ENCODE measurements at regions not wholly inside any gene's neighbourhood (a gene's known extent, or its start where the extent isn't known, plus 50 kb on each side); places are given as distances from the start of the nearest gene placed in this dataset.

DNA sequence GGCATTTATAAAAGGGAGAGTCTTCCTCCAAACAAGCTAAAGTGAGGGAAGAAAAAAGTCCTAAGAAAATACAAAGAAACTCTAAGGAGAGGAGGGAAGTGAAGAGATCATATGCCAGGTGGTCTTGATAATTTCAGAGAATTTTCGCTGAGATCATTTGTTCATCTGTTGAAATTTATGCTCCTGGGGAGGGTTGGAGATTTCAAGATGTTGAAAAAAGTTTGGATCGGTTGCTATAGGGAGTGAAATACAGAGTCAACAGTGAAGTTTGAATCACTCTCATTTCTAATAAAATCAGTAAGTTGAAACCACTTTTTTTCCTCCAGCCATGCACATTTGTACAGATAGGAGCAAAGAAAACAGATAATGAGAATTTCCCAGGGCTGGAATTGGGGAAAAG lies 299.1 kb upstream of the ADAMTS5 start:
- Mint-ChIP-seq H3K4me1 (ENCODE audit: low read depth) (no peaks in the 10 kb centered on the region), H3K36me3 (ENCODE audit: low read depth) (no peaks in the 10 kb centered on the region), H3K27me3 (ENCODE audit: low read depth) (no peaks in the 10 kb centered on the region), H3K4me3 (no peak overlapping the region), H3K9me3 (no peaks in the 10 kb centered on the region), H3K27ac (no peak overlapping the region)
- CTCF ChIA-PET: no interaction called here
- intact Hi-C loops (cut with micrococcal nuclease): no loop called here
- no peak for DNase-seq

DNA sequence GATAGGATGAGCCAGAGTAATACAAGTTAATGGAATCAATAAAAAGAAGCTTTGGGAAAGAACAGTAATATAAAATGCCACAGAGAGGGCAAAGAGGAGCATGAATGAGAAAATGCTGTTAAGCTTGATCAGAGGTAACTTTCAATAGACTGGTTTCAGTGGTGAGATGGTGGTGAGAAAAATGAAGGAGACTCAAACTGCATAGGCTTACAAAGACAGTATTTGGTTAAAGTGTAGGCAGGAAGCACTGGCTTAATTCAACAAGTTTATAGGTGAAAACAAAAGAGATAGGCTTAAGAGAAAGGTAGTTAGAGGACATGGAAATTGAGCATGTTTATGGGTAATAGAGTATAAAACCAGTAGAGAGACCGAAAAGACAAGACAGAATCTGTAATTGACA lies 298.6 kb upstream of the ADAMTS5 start:
- intact Hi-C loops (cut with micrococcal nuclease): no loop called here
- CTCF ChIA-PET: no interaction called here
- no peaks in the 10 kb centered on the region for H3K27me3 Mint-ChIP-seq (ENCODE audit: low read depth)
- H3K27ac Mint-ChIP-seq: no peak overlapping the region
- H3K4me1 Mint-ChIP-seq (ENCODE audit: low read depth): no peaks in the 10 kb centered on the region
- H3K36me3 Mint-ChIP-seq (ENCODE audit: low read depth): no peaks in the 10 kb centered on the region
- H3K9me3 Mint-ChIP-seq: no peaks in the 10 kb centered on the region
- no peak for DNase-seq
- no peak overlapping the region for H3K4me3 Mint-ChIP-seq

DNA sequence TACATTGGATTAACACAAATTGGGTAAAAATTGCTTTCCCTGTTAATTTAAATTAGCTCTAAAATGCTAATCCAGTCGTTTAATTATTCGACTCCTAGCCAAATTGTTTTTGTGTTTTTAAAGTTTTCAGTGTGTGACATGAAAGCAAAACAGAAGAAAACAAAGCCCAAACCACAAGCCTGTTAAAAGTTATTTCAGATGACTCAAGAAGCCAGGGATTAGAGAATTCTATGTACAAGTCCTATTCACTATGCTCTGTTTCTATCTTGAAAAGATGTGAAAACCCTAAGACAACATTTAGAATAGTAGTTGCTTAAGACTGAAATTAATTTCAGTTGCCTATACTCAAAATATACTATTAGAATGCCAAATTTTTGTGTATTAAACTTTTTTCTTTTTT lies 294.8 kb upstream of the ADAMTS5 start:
- intact Hi-C loops (cut with micrococcal nuclease): no loop called here
- H3K36me3 Mint-ChIP-seq (ENCODE audit: low read depth): no peaks in the 10 kb centered on the region
- no peaks in the 10 kb centered on the region for H3K27me3 Mint-ChIP-seq (ENCODE audit: low read depth)

DNA sequence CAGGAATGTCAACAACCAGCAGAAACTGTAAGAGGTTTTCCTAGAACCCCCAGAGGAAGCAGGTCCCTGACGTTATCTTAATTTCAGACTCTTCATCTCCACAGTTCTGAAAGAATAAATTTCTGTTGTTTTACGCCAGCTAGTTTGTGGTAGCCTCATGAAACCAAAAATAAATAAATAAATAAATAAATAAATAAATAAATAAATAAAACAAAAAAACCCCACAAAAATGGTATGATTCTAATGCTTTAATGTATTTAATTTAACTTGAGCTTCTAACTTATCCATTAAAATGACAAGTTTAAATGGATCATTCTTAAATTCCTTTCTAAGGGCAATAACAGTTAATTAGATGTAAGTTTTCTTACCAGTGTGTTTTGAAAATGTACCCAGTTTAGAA lies 293.8 kb upstream of the ADAMTS5 start:
- CTCF ChIA-PET: no interaction called here
- Mint-ChIP-seq H3K4me1 (ENCODE audit: low read depth) (no peaks in the 10 kb centered on the region), H3K27ac (no peak overlapping the region), H3K27me3 (ENCODE audit: low read depth) (no peaks in the 10 kb centered on the region), H3K4me3 (no peak overlapping the region), H3K9me3 (no peaks in the 10 kb centered on the region), H3K36me3 (ENCODE audit: low read depth) (no peaks in the 10 kb centered on the region)
- no peak for DNase-seq
- intact Hi-C loops (cut with micrococcal nuclease): no loop called here

More for the DNA sequence above, 294.8 kb upstream of the ADAMTS5 start:
- Mint-ChIP-seq H3K4me1 (ENCODE audit: low read depth) (no peaks in the 10 kb centered on the region), H3K4me3 (no peak overlapping the region), H3K27ac (no peak overlapping the region), H3K9me3 (no peaks in the 10 kb centered on the region)
- CTCF ChIA-PET: no interaction called here
- DNase-seq: no peak

DNA sequence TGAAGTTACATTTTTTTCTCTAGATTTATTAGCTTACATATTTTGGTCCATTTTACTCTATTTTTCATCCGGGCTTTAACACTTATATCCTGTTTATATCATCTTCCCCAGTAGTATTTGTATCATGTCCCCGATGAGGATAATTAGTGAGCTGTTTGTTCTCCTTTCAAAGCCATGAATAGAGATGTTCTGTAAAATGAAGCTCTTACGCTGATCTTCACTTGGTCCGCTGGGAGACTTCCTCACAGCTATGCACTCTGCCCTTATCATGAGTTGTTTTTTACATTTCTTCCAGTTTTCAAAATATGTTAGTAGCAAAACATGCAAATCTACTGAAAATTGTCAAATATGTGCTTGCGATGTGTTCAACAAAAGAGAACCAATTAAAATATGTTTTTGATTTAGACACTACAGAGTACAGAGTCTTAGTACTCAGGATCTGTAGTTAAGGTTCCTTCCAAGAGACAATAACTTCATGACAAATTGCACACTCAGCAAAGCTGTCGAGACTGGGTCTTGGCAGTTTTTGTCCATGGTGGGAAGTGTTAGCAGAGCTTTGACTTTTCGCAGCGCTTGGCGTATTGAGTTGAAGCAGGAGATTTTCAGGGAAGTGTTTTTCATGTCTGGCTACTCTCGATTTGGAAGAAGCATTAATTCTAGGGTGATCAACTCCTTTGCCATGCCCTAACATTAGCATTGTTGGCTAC lies 292.0 kb upstream of the ADAMTS5 start:
- intact Hi-C loops (cut with micrococcal nuclease): no loop called here
- no peak for DNase-seq
- Mint-ChIP-seq H3K9me3 (no peaks in the 10 kb centered on the region), H3K36me3 (ENCODE audit: low read depth) (no peaks in the 10 kb centered on the region), H3K4me1 (ENCODE audit: low read depth) (no peaks in the 10 kb centered on the region), H3K27me3 (ENCODE audit: low read depth) (no peaks in the 10 kb centered on the region), H3K27ac (no peak overlapping the region), H3K4me3 (no peak overlapping the region)
- CTCF ChIA-PET: no interaction called here

DNA sequence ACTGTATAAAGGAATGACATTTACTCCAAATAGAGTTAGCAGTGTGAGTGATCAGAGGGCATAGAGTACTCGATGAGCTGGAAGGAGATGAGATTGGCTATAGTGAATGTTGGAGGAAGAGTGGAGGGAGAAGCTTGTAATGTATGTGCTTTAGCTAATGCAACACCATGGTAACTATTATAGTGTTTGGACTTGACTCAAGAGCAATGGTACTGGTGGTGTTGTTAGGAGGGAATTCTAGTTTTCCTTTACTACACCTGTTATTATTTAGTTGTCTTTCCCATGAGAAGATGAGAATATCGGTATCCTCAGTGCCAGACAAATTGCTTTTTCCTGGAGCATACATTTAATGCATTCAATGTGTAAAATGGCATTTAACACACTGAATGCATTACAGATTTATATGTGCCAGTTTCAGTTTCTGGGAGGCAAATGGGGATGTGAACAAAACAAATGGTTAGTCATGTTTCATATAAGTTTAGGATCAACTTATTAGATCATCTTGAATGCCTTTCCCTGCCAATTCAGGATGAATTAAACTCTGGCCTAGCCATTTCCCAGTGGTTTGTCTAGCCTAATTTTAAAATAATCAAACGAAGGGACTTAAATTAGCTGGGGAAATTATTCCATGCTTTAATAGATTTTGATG lies 291.1 kb upstream of the ADAMTS5 start:
- H3K9me3 Mint-ChIP-seq: no peaks in the 10 kb centered on the region
- no peaks in the 10 kb centered on the region for H3K36me3 Mint-ChIP-seq (ENCODE audit: low read depth)
- CTCF ChIA-PET: no interaction called here
- no peaks in the 10 kb centered on the region for H3K27me3 Mint-ChIP-seq (ENCODE audit: low read depth)
- no peaks in the 10 kb centered on the region for H3K4me1 Mint-ChIP-seq (ENCODE audit: low read depth)
- no peak overlapping the region for H3K27ac Mint-ChIP-seq
- DNase-seq: no peak
- intact Hi-C loops (cut with micrococcal nuclease): no loop called here
- no peak overlapping the region for H3K4me3 Mint-ChIP-seq

DNA sequence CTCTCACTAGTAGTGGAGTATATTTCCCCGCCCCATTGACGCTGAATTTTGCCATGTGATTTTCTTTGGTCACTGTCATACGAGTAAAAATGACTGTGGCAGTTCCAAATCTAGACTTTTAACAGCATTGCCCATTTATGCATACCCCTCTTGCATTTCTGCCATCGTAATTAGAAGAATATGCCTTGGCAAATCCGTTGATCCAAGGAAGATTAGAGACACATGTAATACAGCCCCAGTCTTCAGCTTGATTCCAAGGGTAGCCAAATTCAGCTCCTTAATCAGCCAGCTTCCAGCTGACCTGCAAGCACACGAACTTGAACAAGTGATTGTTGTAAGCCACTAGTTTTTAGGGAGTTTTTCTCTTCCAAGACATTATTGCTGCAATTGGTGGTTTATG lies 290.3 kb upstream of the ADAMTS5 start:
- intact Hi-C loops (cut with micrococcal nuclease): no loop called here
- no peaks in the 10 kb centered on the region for H3K27me3 Mint-ChIP-seq (ENCODE audit: low read depth)

DNA sequence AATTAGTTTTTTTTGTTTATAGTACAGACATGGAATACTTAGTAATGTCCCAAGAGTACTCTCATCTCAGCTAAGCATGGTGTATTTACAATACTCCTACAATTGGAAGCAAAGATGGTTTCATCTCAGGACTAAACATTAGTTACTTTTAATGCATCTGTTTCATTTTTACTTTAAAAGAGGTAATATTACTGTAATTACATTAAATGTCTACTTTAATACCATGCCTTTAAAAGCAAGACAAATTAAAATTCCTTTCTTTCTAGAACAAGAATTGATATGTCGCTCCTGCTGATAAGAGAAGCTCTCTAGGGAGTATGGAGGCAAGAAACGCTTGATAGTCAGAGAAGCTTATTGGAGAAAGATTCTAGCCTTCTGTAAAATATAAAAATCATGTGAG lies 284.9 kb upstream of the ADAMTS5 start:
- Mint-ChIP-seq H3K4me1 (ENCODE audit: low read depth) (no peaks in the 10 kb centered on the region), H3K4me3 (no peak overlapping the region), H3K36me3 (ENCODE audit: low read depth) (no peaks in the 10 kb centered on the region), H3K27ac (no peak overlapping the region), H3K9me3 (peaks cover 2% of the 10 kb centered on the region), H3K27me3 (ENCODE audit: low read depth) (no peaks in the 10 kb centered on the region)
- no peak for DNase-seq
- intact Hi-C loops (cut with micrococcal nuclease): no loop called here
- CTCF ChIA-PET: no interaction called here

More for the DNA sequence above, 290.3 kb upstream of the ADAMTS5 start:
- no peak overlapping the region for H3K4me3 Mint-ChIP-seq
- CTCF ChIA-PET: no interaction called here
- H3K36me3 Mint-ChIP-seq (ENCODE audit: low read depth): no peaks in the 10 kb centered on the region
- H3K9me3 Mint-ChIP-seq: no peaks in the 10 kb centered on the region
- H3K4me1 Mint-ChIP-seq (ENCODE audit: low read depth): no peaks in the 10 kb centered on the region
- no peak overlapping the region for H3K27ac Mint-ChIP-seq
- no peak for DNase-seq

DNA sequence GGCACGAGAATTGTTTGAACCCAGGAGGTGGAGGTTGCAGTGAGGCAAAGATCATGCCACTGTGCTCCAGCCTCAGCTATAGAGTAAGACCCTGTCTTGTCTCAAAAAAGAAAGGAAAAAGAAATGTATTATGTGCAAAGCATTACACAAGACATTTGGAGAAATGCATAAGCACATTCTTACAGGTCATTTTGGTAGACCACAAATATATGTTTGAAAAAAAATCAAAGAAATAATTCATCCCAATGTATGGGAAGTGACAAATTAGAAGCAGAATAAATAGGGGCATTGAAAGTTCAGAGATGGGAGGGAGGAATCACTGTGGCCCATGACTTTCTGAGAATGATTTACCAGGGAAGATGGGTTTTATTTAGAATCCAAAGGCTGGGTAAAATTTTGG lies 283.5 kb upstream of the ADAMTS5 start:
- CTCF ChIA-PET: no interaction called here
- H3K27me3 Mint-ChIP-seq (ENCODE audit: low read depth): no peaks in the 10 kb centered on the region
- intact Hi-C loops (cut with micrococcal nuclease): no loop called here
- no peaks in the 10 kb centered on the region for H3K4me1 Mint-ChIP-seq (ENCODE audit: low read depth)
- peaks cover 2% of the 10 kb centered on the region for H3K9me3 Mint-ChIP-seq
- no peak overlapping the region for H3K27ac Mint-ChIP-seq
- H3K4me3 Mint-ChIP-seq: no peak overlapping the region
- no peaks in the 10 kb centered on the region for H3K36me3 Mint-ChIP-seq (ENCODE audit: low read depth)
- DNase-seq: no peak

DNA sequence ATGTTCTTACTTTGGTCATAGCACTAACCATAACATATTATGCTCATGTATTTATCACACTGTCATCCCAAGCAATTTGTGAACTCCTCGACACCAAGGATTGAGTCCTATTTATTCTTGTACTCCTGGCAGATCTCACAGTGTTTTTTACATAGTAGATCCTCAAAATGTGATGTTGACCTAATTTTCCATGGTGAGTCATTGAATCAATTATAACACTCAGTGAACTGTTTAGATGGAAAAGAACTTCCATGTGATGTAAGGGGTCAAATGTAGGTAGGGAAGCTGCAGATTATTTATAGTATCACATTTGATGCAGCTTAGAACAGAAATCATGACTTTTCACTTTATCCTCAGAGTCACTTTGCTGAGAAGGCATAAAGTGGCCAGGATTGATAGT lies 281.9 kb upstream of the ADAMTS5 start:
- no peaks in the 10 kb centered on the region for H3K4me1 Mint-ChIP-seq (ENCODE audit: low read depth)
- H3K27ac Mint-ChIP-seq: no peak overlapping the region
- H3K27me3 Mint-ChIP-seq (ENCODE audit: low read depth): no peaks in the 10 kb centered on the region
- intact Hi-C loops (cut with micrococcal nuclease): no loop called here
- H3K4me3 Mint-ChIP-seq: no peak overlapping the region
- H3K36me3 Mint-ChIP-seq (ENCODE audit: low read depth): no peaks in the 10 kb centered on the region
- H3K9me3 Mint-ChIP-seq: peaks cover 2% of the 10 kb centered on the region
- DNase-seq: no peak
- CTCF ChIA-PET: no interaction called here

DNA sequence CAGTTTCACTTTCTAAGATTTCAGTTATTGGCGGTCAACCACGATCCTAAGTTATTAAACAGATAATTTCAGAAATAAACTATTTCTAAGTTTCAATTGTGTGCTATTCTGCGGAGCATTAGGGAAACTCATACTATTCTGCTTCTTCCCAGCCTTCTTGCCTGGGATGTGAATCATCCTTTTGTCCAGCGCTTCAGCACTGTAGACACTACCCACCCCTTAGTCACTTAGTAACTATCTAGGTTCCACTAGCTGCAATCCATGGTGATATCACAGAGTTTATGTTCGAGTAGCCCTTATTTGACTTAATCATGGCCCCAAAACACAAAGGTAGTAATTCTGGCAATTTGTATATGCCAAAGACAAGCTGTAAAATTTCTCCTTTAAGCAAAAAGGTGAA lies 279.9 kb upstream of the ADAMTS5 start:
- Mint-ChIP-seq H3K27ac (no peak overlapping the region), H3K4me1 (ENCODE audit: low read depth) (no peaks in the 10 kb centered on the region), H3K36me3 (ENCODE audit: low read depth) (no peaks in the 10 kb centered on the region), H3K27me3 (ENCODE audit: low read depth) (no peaks in the 10 kb centered on the region), H3K9me3 (peaks cover 2% of the 10 kb centered on the region), H3K4me3 (no peak overlapping the region)
- CTCF ChIA-PET: no interaction called here
- intact Hi-C loops (cut with micrococcal nuclease): no loop called here
- no peak for DNase-seq

DNA sequence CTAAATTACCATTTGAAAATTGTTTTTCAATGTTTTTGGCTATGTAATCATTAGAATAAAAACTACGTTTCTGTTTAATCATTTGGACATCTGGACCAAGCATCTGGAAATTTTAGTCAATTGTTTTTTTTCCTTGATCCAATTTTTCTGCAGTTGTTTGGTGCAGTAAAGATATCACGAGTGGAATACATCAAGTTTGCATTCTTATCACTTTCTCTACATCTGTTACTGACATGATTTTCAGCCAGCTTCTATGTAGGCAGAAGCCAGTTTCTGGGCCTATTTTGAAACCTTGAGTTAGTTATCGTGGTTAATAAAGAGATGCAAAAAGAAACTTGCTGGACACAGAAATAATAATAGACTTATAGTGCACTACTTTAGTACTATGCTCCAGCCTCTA lies 277.9 kb upstream of the ADAMTS5 start:
- Mint-ChIP-seq H3K27me3 (ENCODE audit: low read depth) (no peaks in the 10 kb centered on the region), H3K4me3 (no peak overlapping the region), H3K27ac (no peak overlapping the region), H3K4me1 (ENCODE audit: low read depth) (no peaks in the 10 kb centered on the region), H3K36me3 (ENCODE audit: low read depth) (no peaks in the 10 kb centered on the region), H3K9me3 (peaks cover 3% of the 10 kb centered on the region)
- DNase-seq: no peak
- intact Hi-C loops (cut with micrococcal nuclease): no loop called here
- CTCF ChIA-PET: interaction anchor here (0.5 kb wide), 1 partner anchor 77 kb away, joined by 3 read pairs; no protein-coding TSS in a partner anchor

DNA sequence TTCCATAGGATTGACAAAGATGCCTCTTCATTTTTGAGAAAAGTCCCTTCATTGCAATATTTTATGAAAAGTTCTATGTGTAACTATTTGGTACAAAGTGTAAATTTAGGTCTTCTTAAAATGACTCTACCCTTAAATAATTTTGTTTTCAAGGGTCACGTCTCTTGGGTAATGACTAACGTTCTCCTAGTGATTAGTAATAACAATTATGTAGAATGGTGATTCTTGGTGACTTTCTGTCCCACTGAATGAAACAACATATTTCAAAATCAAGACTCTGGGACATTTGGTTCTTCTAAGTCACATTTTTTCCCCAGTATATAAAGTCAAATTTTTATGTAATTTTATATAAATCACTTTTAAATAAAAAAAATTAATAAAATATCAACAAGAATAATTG lies 277.5 kb upstream of the ADAMTS5 start:
- Mint-ChIP-seq H3K9me3 (peaks cover 3% of the 10 kb centered on the region), H3K27me3 (ENCODE audit: low read depth) (no peaks in the 10 kb centered on the region), H3K27ac (no peak overlapping the region), H3K36me3 (ENCODE audit: low read depth) (no peaks in the 10 kb centered on the region), H3K4me3 (no peak overlapping the region), H3K4me1 (ENCODE audit: low read depth) (no peaks in the 10 kb centered on the region)
- intact Hi-C loops (cut with micrococcal nuclease): no loop called here
- no peak for DNase-seq
- CTCF ChIA-PET: interaction anchor here (0.5 kb wide), 1 partner anchor 76 kb away, joined by 3 read pairs; no protein-coding TSS in a partner anchor

Measured in activated naive CD4-positive, alpha-beta T cell treated with anti-CD3 and anti-CD28 coated beads for 36 hours (primary cell).